ENCODE measurements at regions not wholly inside any gene's neighbourhood (a gene's known extent, or its start where the extent isn't known, plus 50 kb on each side); places are given as distances from the start of the nearest gene placed in this dataset.

GRCh38 chr11:106379265-106379664 is 301.8 kb downstream of the AASDHPPT start:
- WGBS (ENCODE audit: extremely low coverage, insufficient read length, low lambda C conversion rate) = no CpG with 5 or more reads among the region's 2 CpGs
- H3K27me3 Mint-ChIP-seq (ENCODE audit: low read depth) = no peaks in the 10 kb centered on the region

More at GRCh38 chr11:106379265-106379664, 301.8 kb downstream of the AASDHPPT start:
- H2BK12ac ChIP-seq (ENCODE audit: insufficient read length, low read depth, low read length) = no peak overlapping the region
- no peaks in the 10 kb centered on the region for H3K9me3 ChIP-seq (ENCODE audit: control insufficient read depth, low read depth, low read length)
- no peak overlapping the region for H2BK120ac ChIP-seq (ENCODE audit: low read depth, low read length, poor library complexity, severe bottlenecking)
- H3K18ac ChIP-seq (ENCODE audit: insufficient read length, low read depth, low read length) = no peak overlapping the region
- no peak overlapping the region for H3K4ac ChIP-seq (ENCODE audit: low read depth, low read length)
- no peak overlapping the region for H4K5ac ChIP-seq (ENCODE audit: insufficient read length, low read depth, low read length)
- H3K36me3 Mint-ChIP-seq (ENCODE audit: insufficient read depth in 1 of 3, low read depth in 3 of 3) = no peaks in the 10 kb centered on the region
- no peak overlapping the region for H3K9ac ChIP-seq (ENCODE audit: extremely low read depth, insufficient read length, low read length)
- H3K79me1 ChIP-seq (ENCODE audit: insufficient read depth, low read depth, low read length, poor library complexity, severe bottlenecking) = no peaks in the 10 kb centered on the region
- TF ChIP-seq, protein P1, sequence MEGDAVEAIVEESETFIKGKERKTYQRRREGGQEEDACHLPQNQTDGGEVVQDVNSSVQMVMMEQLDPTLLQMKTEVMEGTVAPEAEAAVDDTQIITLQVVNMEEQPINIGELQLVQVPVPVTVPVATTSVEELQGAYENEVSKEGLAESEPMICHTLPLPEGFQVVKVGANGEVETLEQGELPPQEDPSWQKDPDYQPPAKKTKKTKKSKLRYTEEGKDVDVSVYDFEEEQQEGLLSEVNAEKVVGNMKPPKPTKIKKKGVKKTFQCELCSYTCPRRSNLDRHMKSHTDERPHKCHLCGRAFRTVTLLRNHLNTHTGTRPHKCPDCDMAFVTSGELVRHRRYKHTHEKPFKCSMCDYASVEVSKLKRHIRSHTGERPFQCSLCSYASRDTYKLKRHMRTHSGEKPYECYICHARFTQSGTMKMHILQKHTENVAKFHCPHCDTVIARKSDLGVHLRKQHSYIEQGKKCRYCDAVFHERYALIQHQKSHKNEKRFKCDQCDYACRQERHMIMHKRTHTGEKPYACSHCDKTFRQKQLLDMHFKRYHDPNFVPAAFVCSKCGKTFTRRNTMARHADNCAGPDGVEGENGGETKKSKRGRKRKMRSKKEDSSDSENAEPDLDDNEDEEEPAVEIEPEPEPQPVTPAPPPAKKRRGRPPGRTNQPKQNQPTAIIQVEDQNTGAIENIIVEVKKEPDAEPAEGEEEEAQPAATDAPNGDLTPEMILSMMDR (conservative IDR thresholded peaks at IDR 0.05) = no peak
- no peak overlapping the region for H3K27ac Mint-ChIP-seq
- no peak overlapping the region for H2AK5ac ChIP-seq (ENCODE audit: insufficient read length, low read length)
- H2BK15ac ChIP-seq (ENCODE audit: low read depth, low read length) = no peak overlapping the region
- no peaks in the 10 kb centered on the region for H3K79me2 ChIP-seq (ENCODE audit: insufficient read depth, low read length)
- no peak overlapping the region for H3T11ph ChIP-seq (ENCODE audit: low read length)
- no peaks in the 10 kb centered on the region for H4K20me1 ChIP-seq (ENCODE audit: control insufficient read depth, insufficient read depth, insufficient read length)
- no peak overlapping the region for H4K8ac ChIP-seq (replicated peaks; ENCODE audit: insufficient read length, low read depth, low read length)
- no peak overlapping the region for H3K23ac ChIP-seq (ENCODE audit: insufficient read length, low read depth, low read length)
- H2BK5ac ChIP-seq (ENCODE audit: insufficient read length, low read length) = no peak overlapping the region
- H3K27me3 ChIP-seq (ENCODE audit: insufficient read depth, low read length) = no peaks in the 10 kb centered on the region
- no peak for DNase-seq
- H3K4me2 ChIP-seq (ENCODE audit: insufficient read depth, insufficient read length, low read length) = no peak overlapping the region
- no peaks in the 10 kb centered on the region for H3K9me3 Mint-ChIP-seq
- H3K27ac ChIP-seq (ENCODE audit: insufficient read length, low read depth, low read length) = no peak overlapping the region
- no peak overlapping the region for H3K56ac ChIP-seq (ENCODE audit: insufficient read length, low read depth, low read length)
- H2AFZ ChIP-seq (ENCODE audit: low read length) = no peak overlapping the region
- H4K91ac ChIP-seq (ENCODE audit: insufficient read length, low read depth, low read length) = no peak overlapping the region
- H3K4me3 Mint-ChIP-seq = no peak overlapping the region
- H3K23me2 ChIP-seq (ENCODE audit: insufficient read length, low read depth, low read length, poor library complexity, severe bottlenecking) = no peaks in the 10 kb centered on the region
- H3K4me1 ChIP-seq (ENCODE audit: insufficient read depth, low read length) = no peaks in the 10 kb centered on the region; the same call in 1 of the 2 replicates
- no peak overlapping the region for H2BK20ac ChIP-seq (ENCODE audit: low read depth, low read length, poor library complexity, severe bottlenecking)
- peaks cover 10 to 18% of the 10 kb centered on the region in 2 experiments for H3K4me1 Mint-ChIP-seq
- H3K14ac ChIP-seq (ENCODE audit: insufficient read depth, low read length) = no peak overlapping the region

Data from H9 (cell line).